Pancreas (tissue), 10 donors: ENCODE measurements at regions not wholly inside any gene's neighbourhood (a gene's known extent, or its start where the extent isn't known, plus 50 kb on each side); places are given as distances from the start of the nearest gene placed in this dataset.

Experiments used
- ATAC-seq, 4 donors: fragments of 200-7000 bp; cut with Tn5 transposase; one replicate each; pipeline versions ENCODE4 v1.8.0 to v1.9.1; 2020; ENCODE audit warnings: mild to moderate bottlenecking in 4 of 4, moderate library complexity in 4 of 4
- DNase-seq, 6 donors: peaks; one replicate each; pipeline ENCODE4 v3.0.0-alpha.2; 2020
- FAIRE-seq: peaks from 2 replicates; lab custom pipeline; 2012; peaks lifted over from hg19 to GRCh38; lab: Jason Lieb, UNC
- H3K27ac ChIP-seq, 4 donors: fragments of 200-600 bp; sonication (generic); 1 replicate in 3 of 4; 2 replicates in 1 of 4; pipeline versions ENCODE4 v1.5.0 to v1.8.0; 2020
- H3K27me3 ChIP-seq, 4 donors: fragments of 200-600 bp; one replicate each; pipeline ENCODE4 v1.8.0; 2021
- H3K36me3 ChIP-seq, 3 donors: fragments of 200-600 bp; sonication (generic) in 1 of 3; one replicate each; pipeline versions ENCODE4 v1.5.0 to v1.8.0; 2020 to 2021
- H3K4me1 ChIP-seq, 3 donors: fragments of 200-600 bp; one replicate each; pipeline ENCODE4 v1.8.0; 2021
- H3K4me3 ChIP-seq, 4 donors: fragments of 200-600 bp; sonication (generic) in 2 of 4; one replicate each; pipeline versions ENCODE4 v1.5.0 to v1.8.0; 2020 to 2021
- H3K9me3 ChIP-seq, 4 donors: fragments of 200-600 bp; one replicate each; pipeline ENCODE4 v1.8.0; 2021
- CTCF ChIP-seq, 4 donors: fragments of 200-600 bp; sonication (generic) in 3 of 4; IDR thresholded peaks; one replicate each; pipeline versions ENCODE4 v1.5.0 to v1.8.0; 2021; ENCODE audit warnings: antibody characterized with exemption in 4 of 4
- WGBS, 2 donors: extraction: QIAGEN DNeasy Blood & Tissue Kit; methylation state at CpG; one replicate each; pipeline ENCODE4 v1.1.7; 2013; 5-methylcytosine and 5-hydroxymethylcytosine counted together
- intact Hi-C, 3 donors: fragments of 100-400 bp; cut with DNase I; formaldehyde crosslinking; loops; one replicate each; pipeline versions ENCODE4 v1.11.1 to v1.14.2; 2022
- donor health status: healthy with polysubstance abuse.
- donor health status: DM: no; HTN: no; CAD: no; lungs with moderate emphysema.
- donor health status: DM: no; HTN: no; CAD: no.
- donor health status: control.
- donor health status: control.
- donor health status: Bipolar disorder and iron deficiency.
- donor health status: DM: yes; HTN: yes; CAD: no.
- donor health status: DM: no; HTN: no; CAD: no.
- donor health status: DM: no; HTN: no; CAD: no.
- donor health status: DM: yes; HTN: yes; CAD: no.

GRCh38 chr11:112797092-112797491 is 164.1 kb upstream of the NCAM1 start:
- no peaks in the 10 kb centered on the region for H3K9me3 ChIP-seq
- no peaks in the 10 kb centered on the region for H3K36me3 ChIP-seq
- FAIRE-seq (no peak), ATAC-seq (peak in 3 of 4 donors; percentile 53 to 64 (median 63)), DNase-seq (peak in 1 of 6 donors; percentile 18)
- no peaks in the 10 kb centered on the region for H3K4me1 ChIP-seq
- peak overlapping the region in 1 of 4 donors; percentile 42 for H3K27ac ChIP-seq
- no peak overlapping the region for H3K4me3 ChIP-seq
- 28 to 37% methylated on average over 2 of the region's 2 CpGs for WGBS, 2 donors
- intact Hi-C loops: no loop called here
- TF ChIP-seq CTCF (IDR thresholded peaks at IDR 0.05): no peak
- H3K27me3 ChIP-seq: no peaks in the 10 kb centered on the region

- TF ChIP-seq CTCF (IDR thresholded peaks at IDR 0.05): peak in 2 of 4 donors; percentile 13 to 17
- ATAC-seq (peak in 3 of 4 donors; percentile 39 to 60 (median 58)), FAIRE-seq (no peak), DNase-seq (peak in 2 of 6 donors; percentile 7 to 26)
- Histone ChIP-seq H3K4me3 (no peak overlapping the region), H3K27ac (peak overlapping the region in 1 of 4 donors; percentile 42), H3K36me3 (no peaks in the 10 kb centered on the region), H3K9me3 (no peaks in the 10 kb centered on the region), H3K4me1 (no peaks in the 10 kb centered on the region), H3K27me3 (no peaks in the 10 kb centered on the region)
- WGBS, 2 donors: 54 to 66% methylated on average over 14 of the region's 14 CpGs
- intact Hi-C loops: no loop called here
These were observed 163.4 kb upstream of the NCAM1 start for GRCh38 chr11:112797648-112798293.

- DNase-seq: no peak
- TF ChIP-seq CTCF (IDR thresholded peaks at IDR 0.05): no peak
These were observed 160.0 kb upstream of the NCAM1 start for GRCh38 chr11:112801025-112801816.

GRCh38 chr11:112801817-112802088 is 159.5 kb upstream of the NCAM1 start:
- ATAC-seq (no peak), DNase-seq (no peak), FAIRE-seq (no peak)
- no peak overlapping the region for H3K27ac ChIP-seq
- intact Hi-C loops: no loop called here
- H3K4me3 ChIP-seq: no peak overlapping the region
- TF ChIP-seq CTCF (IDR thresholded peaks at IDR 0.05): no peak
- no peaks in the 10 kb centered on the region for H3K4me1 ChIP-seq
- H3K36me3 ChIP-seq: no peaks in the 10 kb centered on the region
- WGBS, 2 donors: 72 to 90% methylated on average over 5 of the region's 5 CpGs
- H3K27me3 ChIP-seq: no peaks in the 10 kb centered on the region
- H3K9me3 ChIP-seq: no peaks in the 10 kb centered on the region

More at GRCh38 chr11:112801025-112801816, 160.0 kb upstream of the NCAM1 start:
- Histone ChIP-seq H3K4me1 (no peaks in the 10 kb centered on the region), H3K36me3 (no peaks in the 10 kb centered on the region), H3K27ac (no peak overlapping the region), H3K27me3 (no peaks in the 10 kb centered on the region), H3K4me3 (no peak overlapping the region), H3K9me3 (no peaks in the 10 kb centered on the region)
- FAIRE-seq (no peak), ATAC-seq (no peak)
- 77 to 85% methylated on average over 11 of the region's 11 CpGs for WGBS, 2 donors
- intact Hi-C loops: no loop called here

- no peak overlapping the region for H3K27ac ChIP-seq
- no peak for ATAC-seq
- intact Hi-C loops: no loop called here
- TF ChIP-seq CTCF (IDR thresholded peaks at IDR 0.05): no peak
- no peaks in the 10 kb centered on the region for H3K4me1 ChIP-seq
- no peaks in the 10 kb centered on the region for H3K9me3 ChIP-seq
- WGBS, 2 donors: 11 to 16% methylated on average over 3 of the region's 3 CpGs
- H3K4me3 ChIP-seq: no peak overlapping the region
- DNase-seq: no peak
- no peaks in the 10 kb centered on the region for H3K27me3 ChIP-seq
- no peak for FAIRE-seq
- no peaks in the 10 kb centered on the region for H3K36me3 ChIP-seq
These were observed 155.6 kb upstream of the NCAM1 start for GRCh38 chr11:112805658-112806057.
